ENCODE measurements at regions not wholly inside any gene's neighbourhood (a gene's known extent, or its start where the extent isn't known, plus 50 kb on each side); places are given as distances from the start of the nearest gene placed in this dataset.

DNA sequence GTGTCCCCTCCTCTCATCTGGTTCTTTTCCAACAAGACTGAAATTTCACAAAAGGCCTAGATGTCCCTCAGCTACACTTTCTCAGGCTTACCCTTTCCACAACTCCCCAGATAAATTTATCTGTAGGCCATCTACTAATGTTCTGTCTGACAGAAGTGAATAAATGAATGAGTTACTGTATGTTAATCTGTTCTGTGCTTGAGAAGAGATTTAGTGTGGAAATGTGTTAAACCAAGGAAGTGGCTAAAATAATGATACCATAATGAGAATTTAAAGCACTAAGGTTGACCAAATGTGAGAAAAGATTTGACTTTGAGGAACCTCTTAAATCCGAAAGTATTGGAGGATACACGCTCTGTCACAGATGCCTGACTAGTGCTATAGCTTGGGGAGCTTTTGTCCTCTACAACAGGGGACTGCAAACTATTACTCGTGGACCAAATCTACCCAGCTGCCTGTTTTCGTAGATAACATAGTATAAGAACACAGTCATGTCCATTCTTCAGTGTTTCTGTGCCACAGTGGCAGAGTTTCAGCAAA is 74.8 kb upstream of the P2RY1 start:
- no peak overlapping the region for H3K4me3 ChIP-seq
- H3K9me3 ChIP-seq (ENCODE audit: low read depth), result no peaks in the 10 kb centered on the region
- TF ChIP-seq, protein P1, sequence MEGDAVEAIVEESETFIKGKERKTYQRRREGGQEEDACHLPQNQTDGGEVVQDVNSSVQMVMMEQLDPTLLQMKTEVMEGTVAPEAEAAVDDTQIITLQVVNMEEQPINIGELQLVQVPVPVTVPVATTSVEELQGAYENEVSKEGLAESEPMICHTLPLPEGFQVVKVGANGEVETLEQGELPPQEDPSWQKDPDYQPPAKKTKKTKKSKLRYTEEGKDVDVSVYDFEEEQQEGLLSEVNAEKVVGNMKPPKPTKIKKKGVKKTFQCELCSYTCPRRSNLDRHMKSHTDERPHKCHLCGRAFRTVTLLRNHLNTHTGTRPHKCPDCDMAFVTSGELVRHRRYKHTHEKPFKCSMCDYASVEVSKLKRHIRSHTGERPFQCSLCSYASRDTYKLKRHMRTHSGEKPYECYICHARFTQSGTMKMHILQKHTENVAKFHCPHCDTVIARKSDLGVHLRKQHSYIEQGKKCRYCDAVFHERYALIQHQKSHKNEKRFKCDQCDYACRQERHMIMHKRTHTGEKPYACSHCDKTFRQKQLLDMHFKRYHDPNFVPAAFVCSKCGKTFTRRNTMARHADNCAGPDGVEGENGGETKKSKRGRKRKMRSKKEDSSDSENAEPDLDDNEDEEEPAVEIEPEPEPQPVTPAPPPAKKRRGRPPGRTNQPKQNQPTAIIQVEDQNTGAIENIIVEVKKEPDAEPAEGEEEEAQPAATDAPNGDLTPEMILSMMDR (IDR thresholded peaks at IDR 0.05; ENCODE audit: low read depth, low read length), result no peak
- DNase-seq (ENCODE audit: low read depth in 1 of 2, low spot score in 1 of 2), result no peak
- H3K27ac ChIP-seq, result no peak overlapping the region
- H3K27me3 ChIP-seq, result no peaks in the 10 kb centered on the region
- no peaks in the 10 kb centered on the region for H3K4me1 ChIP-seq (ENCODE audit: low read depth)
- no peaks in the 10 kb centered on the region for H3K36me3 ChIP-seq

DNA sequence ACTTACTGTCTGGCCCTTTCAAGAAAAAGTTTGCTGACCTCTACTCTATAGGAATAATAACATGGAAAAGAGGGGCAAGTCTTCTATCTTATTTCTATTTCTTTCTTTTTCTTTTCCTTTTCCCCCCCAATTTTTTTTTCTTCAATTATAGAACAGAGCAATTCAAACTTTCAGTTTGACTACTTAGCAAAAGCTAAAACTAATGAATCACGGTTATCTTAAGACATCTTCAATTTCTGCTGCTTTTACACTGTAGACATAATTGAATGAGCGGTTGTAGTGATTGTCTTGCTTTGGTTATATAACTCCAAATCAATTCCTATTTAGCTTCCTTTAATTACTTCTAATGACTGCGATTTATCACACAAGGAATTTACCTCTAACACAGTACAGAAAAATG is 74.3 kb upstream of the P2RY1 start:
- no peak for DNase-seq (ENCODE audit: low read depth in 1 of 2, low spot score in 1 of 2)

DNA sequence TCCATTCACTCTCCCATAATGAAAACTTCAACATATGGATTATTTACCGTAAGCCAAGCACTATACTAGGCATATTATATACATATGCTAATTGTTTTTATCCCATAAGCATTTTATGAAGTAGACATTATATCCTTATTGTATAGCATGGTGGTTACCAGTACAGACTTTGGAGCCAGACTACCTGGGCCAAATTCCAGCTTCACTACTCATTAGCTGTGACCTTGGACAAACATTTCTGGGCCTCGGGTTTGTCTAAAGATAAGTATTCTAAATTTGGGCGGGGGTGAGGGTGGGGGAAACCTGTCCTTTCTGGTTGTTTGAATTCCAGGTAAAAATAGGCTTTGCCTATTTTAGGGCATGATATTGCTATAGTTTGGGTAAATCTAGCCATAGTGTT is 66.5 kb upstream of the P2RY1 start:
- H3K36me3 ChIP-seq, result no peaks in the 10 kb centered on the region
- H3K4me3 ChIP-seq, result no peak overlapping the region
- H3K27ac ChIP-seq, result no peak overlapping the region
- TF ChIP-seq, protein P1 (IDR thresholded peaks at IDR 0.05; ENCODE audit: low read depth, low read length), result no peak
- no peak for DNase-seq (ENCODE audit: low read depth in 1 of 2, low spot score in 1 of 2)
- no peaks in the 10 kb centered on the region for H3K27me3 ChIP-seq
- no peaks in the 10 kb centered on the region for H3K9me3 ChIP-seq (ENCODE audit: low read depth)
- H3K4me1 ChIP-seq (ENCODE audit: low read depth), result peaks cover 10% of the 10 kb centered on the region

More for the DNA sequence above, 74.3 kb upstream of the P2RY1 start:
- H3K27ac ChIP-seq, result no peak overlapping the region
- H3K36me3 ChIP-seq, result no peaks in the 10 kb centered on the region
- TF ChIP-seq, protein P1 (IDR thresholded peaks at IDR 0.05; ENCODE audit: low read depth, low read length), result no peak
- H3K4me1 ChIP-seq (ENCODE audit: low read depth), result no peaks in the 10 kb centered on the region
- no peaks in the 10 kb centered on the region for H3K9me3 ChIP-seq (ENCODE audit: low read depth)
- no peak overlapping the region for H3K4me3 ChIP-seq
- no peaks in the 10 kb centered on the region for H3K27me3 ChIP-seq

DNA sequence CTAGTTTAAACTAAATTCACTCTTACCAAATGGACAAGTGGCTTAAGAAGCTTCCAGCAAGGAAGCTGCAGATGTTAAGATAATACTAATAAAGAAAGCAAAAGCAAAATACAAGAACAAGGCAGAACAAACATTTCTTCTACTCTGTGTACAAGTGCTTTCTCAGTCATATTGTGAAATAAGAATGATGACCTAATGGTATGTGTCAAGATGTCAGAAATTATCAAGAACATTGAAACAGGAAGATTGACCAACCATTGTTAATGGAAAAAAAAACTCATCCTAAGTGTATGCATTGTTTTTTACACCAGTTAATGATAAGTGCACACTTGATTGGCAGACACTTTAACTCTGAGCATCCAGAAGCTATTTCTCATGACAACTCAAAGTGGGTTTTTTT is 65.4 kb upstream of the P2RY1 start:
- DNase-seq (ENCODE audit: low read depth in 1 of 2, low spot score in 1 of 2), result peak in 1 of 2 donors; percentile 63
- H3K36me3 ChIP-seq, result no peaks in the 10 kb centered on the region
- peaks cover 10% of the 10 kb centered on the region for H3K4me1 ChIP-seq (ENCODE audit: low read depth)
- H3K9me3 ChIP-seq (ENCODE audit: low read depth), result no peaks in the 10 kb centered on the region
- TF ChIP-seq, protein P1 (IDR thresholded peaks at IDR 0.05; ENCODE audit: low read depth, low read length), result no peak
- no peaks in the 10 kb centered on the region for H3K27me3 ChIP-seq
- no peak overlapping the region for H3K4me3 ChIP-seq
- no peak overlapping the region for H3K27ac ChIP-seq

DNA sequence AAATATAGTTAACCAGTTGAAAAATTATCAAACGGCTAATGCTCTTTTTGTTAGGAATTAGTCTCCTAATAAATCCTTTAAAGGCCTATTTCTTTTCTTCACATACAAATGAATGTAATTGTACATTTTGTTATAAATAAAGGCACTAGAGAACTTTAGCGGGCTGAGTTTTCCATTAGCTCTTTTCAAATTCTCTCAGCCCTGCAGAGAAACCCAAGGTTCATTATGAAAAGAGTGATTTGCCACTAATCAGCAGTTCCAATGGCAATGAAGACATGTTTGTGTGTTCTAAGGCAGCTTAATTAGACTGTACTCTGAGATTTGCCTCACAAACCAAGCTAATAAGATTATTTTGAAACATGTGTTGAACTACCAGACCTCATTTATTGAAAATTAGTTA is 64.6 kb upstream of the P2RY1 start:
- no peaks in the 10 kb centered on the region for H3K27me3 ChIP-seq
- no peak overlapping the region for H3K27ac ChIP-seq
- H3K9me3 ChIP-seq (ENCODE audit: low read depth), result no peaks in the 10 kb centered on the region
- H3K36me3 ChIP-seq, result no peaks in the 10 kb centered on the region
- DNase-seq (ENCODE audit: low read depth in 1 of 2, low spot score in 1 of 2), result no peak
- no peak overlapping the region for H3K4me3 ChIP-seq
- H3K4me1 ChIP-seq (ENCODE audit: low read depth), result peaks cover 10% of the 10 kb centered on the region
- TF ChIP-seq, protein P1 (IDR thresholded peaks at IDR 0.05; ENCODE audit: low read depth, low read length), result no peak

DNA sequence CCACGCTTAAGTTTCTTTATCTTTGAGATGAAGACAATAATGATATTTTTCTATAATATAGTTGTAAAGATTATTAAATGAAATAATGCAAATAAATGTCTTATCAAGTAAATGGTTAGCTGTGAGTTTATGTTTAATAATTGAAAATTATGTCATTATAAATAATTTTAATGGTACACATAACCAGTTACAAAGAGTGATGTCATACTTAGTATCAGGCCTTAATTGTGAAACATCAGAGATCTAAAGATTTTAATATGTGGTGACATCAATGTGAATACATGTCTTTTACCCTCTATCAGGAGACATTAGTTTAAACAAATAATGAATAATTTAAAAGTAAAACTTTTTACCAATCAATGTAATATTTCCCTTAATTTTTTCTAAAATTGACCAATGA is 63.8 kb upstream of the P2RY1 start:
- no peak overlapping the region for H3K27ac ChIP-seq
- no peaks in the 10 kb centered on the region for H3K9me3 ChIP-seq (ENCODE audit: low read depth)
- no peak for DNase-seq (ENCODE audit: low read depth in 1 of 2, low spot score in 1 of 2)
- H3K27me3 ChIP-seq, result no peaks in the 10 kb centered on the region
- no peaks in the 10 kb centered on the region for H3K36me3 ChIP-seq
- TF ChIP-seq, protein P1 (IDR thresholded peaks at IDR 0.05; ENCODE audit: low read depth, low read length), result no peak
- H3K4me1 ChIP-seq (ENCODE audit: low read depth), result peaks cover 10% of the 10 kb centered on the region
- no peak overlapping the region for H3K4me3 ChIP-seq
